WTC11 (cell line): ENCODE measurements at regions not wholly inside any gene's neighbourhood (a gene's known extent, or its start where the extent isn't known, plus 50 kb on each side); places are given as distances from the start of the nearest gene placed in this dataset.

Source experiments
- ATAC-seq: fragments of 200-7000 bp; cut with Tn5 transposase; 2 replicates; pipeline ENCODE4 v1.10.0; 2021; ENCODE audit warnings: mild to moderate bottlenecking, moderate library complexity
- CTCF ChIA-PET: fragments of 300-600 bp; sonication (Branson Sonifier 250); formaldehyde crosslinking; loops from one replicate; lab custom pipeline; 2021; ENCODE audit warnings: antibody characterized with exemption; lab: Charles Lee
- POLR2A ChIA-PET: fragments of 350-600 bp; sonication (Branson Sonifier 250); formaldehyde crosslinking; loops from one replicate; lab custom pipeline; 2021; ENCODE audit warnings: antibody characterized with exemption; lab: Charles Lee
- DNase-seq: peaks from one replicate; pipeline ENCODE4 v3.0.0; 2021; ENCODE audit warnings: low spot score
- H3K27ac Mint-ChIP-seq: 2 replicates; pipeline ENCODE4 v1.8.0; 2021; ENCODE audit warnings: mixed read lengths
- H3K27me3 Mint-ChIP-seq: 2 replicates; pipeline ENCODE4 v1.8.0; 2021; ENCODE audit warnings: low read depth, mild to moderate bottlenecking, moderate library complexity, mixed read lengths
- H3K36me3 Mint-ChIP-seq: 2 replicates; pipeline ENCODE4 v1.8.0; 2021; ENCODE audit warnings: mixed read lengths
- H3K4me1 Mint-ChIP-seq: 2 replicates; pipeline ENCODE4 v1.8.0; 2022; ENCODE audit warnings: mixed read lengths
- H3K4me3 Mint-ChIP-seq: 2 replicates; pipeline ENCODE4 v1.8.0; 2021; ENCODE audit warnings: mild to moderate bottlenecking, moderate library complexity, mixed read lengths
- H3K9me3 Mint-ChIP-seq: 2 replicates; pipeline ENCODE4 v1.8.0; 2021; ENCODE audit warnings: mixed read lengths
- FOXK1 ChIP-seq: sonication (generic); formaldehyde crosslinking; IDR thresholded peaks from 2 replicates; pipeline ENCODE4 v1.8.0; 2022; ENCODE audit warnings: mild to moderate bottlenecking, moderate library complexity, missing genetic modification reagents
- GABPB1 ChIP-seq: sonication (generic); formaldehyde crosslinking; IDR thresholded peaks from 2 replicates; pipeline ENCODE4 v1.8.1; 2023; ENCODE audit warnings: mild to moderate bottlenecking, missing genetic modification reagents
- GTF2I ChIP-seq: fragments of 250-450 bp; sonication (Bioruptor Pico); conservative IDR thresholded peaks from 2 replicates; pipeline ENCODE4 v1.4.0; 2021; ENCODE audit warnings: mild to moderate bottlenecking
- KAT7 ChIP-seq: sonication (generic); formaldehyde crosslinking; IDR thresholded peaks from 2 replicates; pipeline ENCODE4 v1.8.1; 2023; ENCODE audit warnings: missing genetic modification reagents, mild to moderate bottlenecking, borderline replicate concordance
- MAX ChIP-seq: sonication (generic); formaldehyde crosslinking; IDR thresholded peaks from 2 replicates; pipeline ENCODE4 v1.8.0; 2022; ENCODE audit warnings: mild to moderate bottlenecking, missing genetic modification reagents
- RORB ChIP-seq: fragments of 250-450 bp; sonication (Bioruptor Pico); IDR thresholded peaks from 2 replicates; pipeline ENCODE4 v1.9.0; 2021; ENCODE audit warnings: mild to moderate bottlenecking
- TEAD4 ChIP-seq: sonication (generic); formaldehyde crosslinking; IDR thresholded peaks from 2 replicates; pipeline ENCODE4 v1.8.0; 2022; ENCODE audit warnings: mild to moderate bottlenecking, missing genetic modification reagents
- ZNF219 ChIP-seq: sonication (generic); formaldehyde crosslinking; IDR thresholded peaks from 2 replicates; pipeline ENCODE4 v1.8.0; 2023; ENCODE audit warnings: missing genetic modification reagents, mild to moderate bottlenecking, borderline replicate concordance
- ZNF396 ChIP-seq: fragments of 250-450 bp; sonication (Bioruptor Pico); IDR thresholded peaks from 2 replicates; pipeline ENCODE4 v1.8.0; 2021; ENCODE audit warnings: mild to moderate bottlenecking, moderate library complexity, borderline replicate concordance
- TF ChIP-seq, protein P1 (sequence below): sonication (generic); formaldehyde crosslinking; IDR thresholded peaks from 2 replicates; pipeline ENCODE4 v1.8.1; 2023; ENCODE audit warnings: mild to moderate bottlenecking, missing genetic modification reagents, borderline replicate concordance
- TF ChIP-seq, protein P2 (sequence below): sonication (generic); formaldehyde crosslinking; IDR thresholded peaks from 2 replicates; pipeline ENCODE4 v1.8.1; 2022; ENCODE audit warnings: mild to moderate bottlenecking, missing genetic modification reagents, moderate library complexity, borderline replicate concordance
- TF ChIP-seq, protein P3 (sequence below): fragments of 200-600 bp; IDR thresholded peaks from 2 replicates; pipeline ENCODE4 v1.8.0; 2022; ENCODE audit warnings: antibody characterized with exemption
- TF ChIP-seq, protein P4 (sequence below): fragments of 250-450 bp; sonication (Bioruptor Pico); IDR thresholded peaks from 2 replicates; pipeline ENCODE4 v2.1.2; 2022; ENCODE audit warnings: mild to moderate bottlenecking, moderate library complexity

DNA sequence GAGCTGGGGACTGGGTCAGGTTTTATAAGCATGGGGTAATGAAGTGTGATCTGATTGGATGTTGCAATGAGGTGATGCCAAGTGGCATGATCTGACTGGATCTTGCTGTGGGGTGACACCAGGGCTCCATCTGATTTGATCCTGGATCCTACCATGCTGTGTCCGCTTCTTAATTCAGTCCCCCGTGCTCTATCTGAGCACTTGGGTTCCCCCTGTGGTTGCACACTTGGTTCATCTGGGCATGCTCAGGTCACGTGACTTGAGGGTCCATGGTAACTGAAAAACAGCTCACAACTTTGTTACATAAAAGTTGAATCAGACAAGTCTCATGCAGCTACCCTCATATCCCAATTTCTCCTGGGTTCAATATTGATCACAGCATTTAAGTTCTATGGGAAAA lies 448.6 kb upstream of the NRP1 start (continued):
- TF ChIP-seq, protein P1, sequence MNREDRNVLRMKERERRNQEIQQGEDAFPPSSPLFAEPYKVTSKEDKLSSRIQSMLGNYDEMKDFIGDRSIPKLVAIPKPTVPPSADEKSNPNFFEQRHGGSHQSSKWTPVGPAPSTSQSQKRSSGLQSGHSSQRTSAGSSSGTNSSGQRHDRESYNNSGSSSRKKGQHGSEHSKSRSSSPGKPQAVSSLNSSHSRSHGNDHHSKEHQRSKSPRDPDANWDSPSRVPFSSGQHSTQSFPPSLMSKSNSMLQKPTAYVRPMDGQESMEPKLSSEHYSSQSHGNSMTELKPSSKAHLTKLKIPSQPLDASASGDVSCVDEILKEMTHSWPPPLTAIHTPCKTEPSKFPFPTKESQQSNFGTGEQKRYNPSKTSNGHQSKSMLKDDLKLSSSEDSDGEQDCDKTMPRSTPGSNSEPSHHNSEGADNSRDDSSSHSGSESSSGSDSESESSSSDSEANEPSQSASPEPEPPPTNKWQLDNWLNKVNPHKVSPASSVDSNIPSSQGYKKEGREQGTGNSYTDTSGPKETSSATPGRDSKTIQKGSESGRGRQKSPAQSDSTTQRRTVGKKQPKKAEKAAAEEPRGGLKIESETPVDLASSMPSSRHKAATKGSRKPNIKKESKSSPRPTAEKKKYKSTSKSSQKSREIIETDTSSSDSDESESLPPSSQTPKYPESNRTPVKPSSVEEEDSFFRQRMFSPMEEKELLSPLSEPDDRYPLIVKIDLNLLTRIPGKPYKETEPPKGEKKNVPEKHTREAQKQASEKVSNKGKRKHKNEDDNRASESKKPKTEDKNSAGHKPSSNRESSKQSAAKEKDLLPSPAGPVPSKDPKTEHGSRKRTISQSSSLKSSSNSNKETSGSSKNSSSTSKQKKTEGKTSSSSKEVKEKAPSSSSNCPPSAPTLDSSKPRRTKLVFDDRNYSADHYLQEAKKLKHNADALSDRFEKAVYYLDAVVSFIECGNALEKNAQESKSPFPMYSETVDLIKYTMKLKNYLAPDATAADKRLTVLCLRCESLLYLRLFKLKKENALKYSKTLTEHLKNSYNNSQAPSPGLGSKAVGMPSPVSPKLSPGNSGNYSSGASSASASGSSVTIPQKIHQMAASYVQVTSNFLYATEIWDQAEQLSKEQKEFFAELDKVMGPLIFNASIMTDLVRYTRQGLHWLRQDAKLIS (CRISPR knock-in tag): no peak
- TF ChIP-seq ZNF219 (CRISPR knock-in tag) (no peak), KAT7 (CRISPR knock-in tag) (no peak), FOXK1 (CRISPR knock-in tag) (no peak), ZNF396 (CRISPR knock-in tag) (no peak)
- TF ChIP-seq, protein P2, sequence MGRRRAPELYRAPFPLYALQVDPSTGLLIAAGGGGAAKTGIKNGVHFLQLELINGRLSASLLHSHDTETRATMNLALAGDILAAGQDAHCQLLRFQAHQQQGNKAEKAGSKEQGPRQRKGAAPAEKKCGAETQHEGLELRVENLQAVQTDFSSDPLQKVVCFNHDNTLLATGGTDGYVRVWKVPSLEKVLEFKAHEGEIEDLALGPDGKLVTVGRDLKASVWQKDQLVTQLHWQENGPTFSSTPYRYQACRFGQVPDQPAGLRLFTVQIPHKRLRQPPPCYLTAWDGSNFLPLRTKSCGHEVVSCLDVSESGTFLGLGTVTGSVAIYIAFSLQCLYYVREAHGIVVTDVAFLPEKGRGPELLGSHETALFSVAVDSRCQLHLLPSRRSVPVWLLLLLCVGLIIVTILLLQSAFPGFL (CRISPR knock-in tag): no peak
- TF ChIP-seq, protein P3, sequence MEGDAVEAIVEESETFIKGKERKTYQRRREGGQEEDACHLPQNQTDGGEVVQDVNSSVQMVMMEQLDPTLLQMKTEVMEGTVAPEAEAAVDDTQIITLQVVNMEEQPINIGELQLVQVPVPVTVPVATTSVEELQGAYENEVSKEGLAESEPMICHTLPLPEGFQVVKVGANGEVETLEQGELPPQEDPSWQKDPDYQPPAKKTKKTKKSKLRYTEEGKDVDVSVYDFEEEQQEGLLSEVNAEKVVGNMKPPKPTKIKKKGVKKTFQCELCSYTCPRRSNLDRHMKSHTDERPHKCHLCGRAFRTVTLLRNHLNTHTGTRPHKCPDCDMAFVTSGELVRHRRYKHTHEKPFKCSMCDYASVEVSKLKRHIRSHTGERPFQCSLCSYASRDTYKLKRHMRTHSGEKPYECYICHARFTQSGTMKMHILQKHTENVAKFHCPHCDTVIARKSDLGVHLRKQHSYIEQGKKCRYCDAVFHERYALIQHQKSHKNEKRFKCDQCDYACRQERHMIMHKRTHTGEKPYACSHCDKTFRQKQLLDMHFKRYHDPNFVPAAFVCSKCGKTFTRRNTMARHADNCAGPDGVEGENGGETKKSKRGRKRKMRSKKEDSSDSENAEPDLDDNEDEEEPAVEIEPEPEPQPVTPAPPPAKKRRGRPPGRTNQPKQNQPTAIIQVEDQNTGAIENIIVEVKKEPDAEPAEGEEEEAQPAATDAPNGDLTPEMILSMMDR: no peak

DNA sequence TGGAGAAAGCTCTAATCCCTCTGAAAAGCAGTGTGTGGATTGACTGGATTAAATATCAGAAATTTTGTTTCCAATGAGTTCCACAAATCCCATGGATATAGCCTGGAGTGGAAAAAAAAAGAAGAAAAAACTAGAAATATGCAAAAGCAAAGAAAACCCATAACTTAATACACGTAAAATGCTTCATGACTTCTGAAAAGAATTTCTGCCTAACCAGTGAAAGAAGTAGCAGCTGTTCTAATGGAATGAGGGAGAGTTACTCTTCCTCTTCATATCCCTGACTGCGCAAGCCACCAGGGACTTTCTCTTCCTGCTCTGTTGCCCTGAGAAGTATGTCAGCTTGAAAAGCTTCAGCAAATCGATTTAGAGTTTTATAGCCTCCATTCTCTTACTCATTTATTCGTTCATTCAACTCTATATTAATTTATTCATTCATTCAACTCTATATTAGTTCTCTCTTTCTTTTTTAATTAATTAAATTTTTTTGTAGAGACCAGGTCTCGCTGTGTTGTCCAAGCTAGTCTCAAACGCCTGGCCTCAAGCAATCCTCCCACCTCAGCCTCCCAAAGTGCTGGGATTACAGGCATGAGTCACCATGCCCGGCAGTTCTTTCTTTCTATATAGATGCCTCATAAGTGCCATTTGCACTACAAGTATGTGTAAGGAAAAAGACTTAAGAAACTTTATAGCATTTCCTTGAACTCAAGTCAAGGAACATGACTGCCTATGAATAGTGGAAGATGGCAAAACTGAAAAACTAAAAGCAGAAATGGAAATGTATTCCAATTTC lies 447.3 kb upstream of the NRP1 start:
- ATAC-seq (no peak), DNase-seq (no peak)
- POLR2A ChIA-PET: no interaction called here
- TF ChIP-seq, protein P4, sequence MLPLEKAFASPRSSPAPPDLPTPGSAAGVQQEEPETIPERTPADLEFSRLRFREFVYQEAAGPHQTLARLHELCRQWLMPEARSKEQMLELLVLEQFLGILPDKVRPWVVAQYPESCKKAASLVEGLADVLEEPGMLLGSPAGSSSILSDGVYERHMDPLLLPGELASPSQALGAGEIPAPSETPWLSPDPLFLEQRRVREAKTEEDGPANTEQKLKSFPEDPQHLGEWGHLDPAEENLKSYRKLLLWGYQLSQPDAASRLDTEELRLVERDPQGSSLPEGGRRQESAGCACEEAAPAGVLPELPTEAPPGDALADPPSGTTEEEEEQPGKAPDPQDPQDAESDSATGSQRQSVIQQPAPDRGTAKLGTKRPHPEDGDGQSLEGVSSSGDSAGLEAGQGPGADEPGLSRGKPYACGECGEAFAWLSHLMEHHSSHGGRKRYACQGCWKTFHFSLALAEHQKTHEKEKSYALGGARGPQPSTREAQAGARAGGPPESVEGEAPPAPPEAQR (CRISPR knock-in tag): no peak
- TF ChIP-seq RORB (CRISPR knock-in tag): no peak
- Mint-ChIP-seq H3K4me1 (peaks cover 8% of the 10 kb centered on the region), H3K27me3 (peaks cover 2% of the 10 kb centered on the region; the same call in 1 of the 2 replicates), H3K27ac (no peak overlapping the region), H3K4me3 (no peak overlapping the region), H3K36me3 (no peaks in the 10 kb centered on the region), H3K9me3 (peaks cover 20% of the 10 kb centered on the region)
- CTCF ChIA-PET: no interaction called here

DNA sequence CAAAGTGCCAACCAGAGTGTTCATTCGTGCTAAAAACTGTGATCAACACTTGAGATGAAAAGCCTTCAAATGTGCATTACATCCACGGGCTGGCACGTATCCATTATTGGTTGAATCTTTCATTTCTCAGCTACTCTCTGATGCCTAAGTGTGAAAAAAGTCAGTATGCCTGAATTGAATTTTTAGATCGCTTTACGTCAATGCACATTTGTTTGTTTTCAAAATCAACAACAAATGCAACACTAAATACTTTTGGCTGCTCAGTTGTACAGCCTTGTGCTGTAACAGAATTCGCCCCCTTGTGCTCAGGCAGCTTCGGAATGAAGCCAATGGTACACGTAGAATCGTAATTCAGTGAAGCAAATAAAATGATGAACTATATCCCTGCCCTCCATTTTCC lies 446.5 kb upstream of the NRP1 start:
- Mint-ChIP-seq H3K27ac (no peak overlapping the region), H3K4me1 (peaks cover 8% of the 10 kb centered on the region), H3K9me3 (peaks cover 19% of the 10 kb centered on the region), H3K36me3 (no peaks in the 10 kb centered on the region), H3K27me3 (peaks cover 2% of the 10 kb centered on the region; the same call in 1 of the 2 replicates), H3K4me3 (no peak overlapping the region)
- TF ChIP-seq MAX (CRISPR knock-in tag) (no peak), TEAD4 (no peak), GABPB1 (CRISPR knock-in tag) (no peak), KAT7 (CRISPR knock-in tag) (no peak), GTF2I (no peak)
- TF ChIP-seq, protein P3: no peak
- DNase-seq (no peak), ATAC-seq (no peak)
- ChIA-PET CTCF (no interaction called here), POLR2A (no interaction called here)
